ENCODE measurements at regions not wholly inside any gene's neighbourhood (a gene's known extent, or its start where the extent isn't known, plus 50 kb on each side); places are given as distances from the start of the nearest gene placed in this dataset.

- TF ChIP-seq CTCF (IDR thresholded peaks at IDR 0.05): no peak
- no peak for TF ChIP-seq POLR2A (IDR thresholded peaks at IDR 0.05; ENCODE audit: low read depth)
Observed at GRCh38 chr17:55859301-55859795, 108.5 kb downstream of the PCTP start.
